ENCODE measurements at regions not wholly inside any gene's neighbourhood (a gene's known extent, or its start where the extent isn't known, plus 50 kb on each side); places are given as distances from the start of the nearest gene placed in this dataset.

DNA sequence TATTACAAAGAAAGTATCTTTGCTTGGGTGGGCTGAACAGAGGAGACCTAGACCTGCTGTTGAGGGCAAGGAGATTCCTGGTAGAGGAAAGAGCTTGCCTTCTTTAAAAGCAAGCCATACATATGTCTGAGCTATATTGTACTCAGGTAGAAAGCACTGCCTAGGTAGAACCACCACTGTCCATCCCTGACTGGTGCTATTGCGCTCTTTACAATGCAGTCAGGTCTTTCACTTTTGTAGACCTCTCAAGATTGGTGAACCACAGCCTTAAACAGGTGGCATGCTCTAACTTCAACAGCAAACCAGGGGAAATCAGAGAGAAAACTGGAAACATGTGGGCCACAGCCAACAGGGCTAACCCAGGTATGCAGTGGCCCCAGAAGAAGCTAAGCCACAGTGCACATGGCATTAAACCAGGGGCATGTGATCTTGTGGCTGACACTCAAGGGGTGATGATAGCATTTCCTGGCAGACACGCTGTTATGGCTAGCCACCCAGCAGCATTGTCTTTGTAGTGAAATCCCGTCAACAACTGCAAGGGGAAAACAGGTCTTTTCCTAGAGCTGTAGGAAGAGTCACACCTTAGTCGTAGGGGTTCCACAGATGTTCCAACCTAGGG lies 253.9 kb upstream of the PCSK5 start:
- intact Hi-C loops (cut with DNase I, micrococcal nuclease), result no loop called here
- no peaks in the 10 kb centered on the region for H3K36me3 ChIP-seq (ENCODE audit: insufficient read depth, low read length)
- H3K27me3 ChIP-seq (ENCODE audit: control insufficient read depth in 1 of 2, insufficient read depth in 2 of 2, low read length in 2 of 2), result no peaks in the 10 kb centered on the region
- H3K4me1 Mint-ChIP-seq (ENCODE audit: low read depth), result no peaks in the 10 kb centered on the region
- TF ChIP-seq, protein P1, sequence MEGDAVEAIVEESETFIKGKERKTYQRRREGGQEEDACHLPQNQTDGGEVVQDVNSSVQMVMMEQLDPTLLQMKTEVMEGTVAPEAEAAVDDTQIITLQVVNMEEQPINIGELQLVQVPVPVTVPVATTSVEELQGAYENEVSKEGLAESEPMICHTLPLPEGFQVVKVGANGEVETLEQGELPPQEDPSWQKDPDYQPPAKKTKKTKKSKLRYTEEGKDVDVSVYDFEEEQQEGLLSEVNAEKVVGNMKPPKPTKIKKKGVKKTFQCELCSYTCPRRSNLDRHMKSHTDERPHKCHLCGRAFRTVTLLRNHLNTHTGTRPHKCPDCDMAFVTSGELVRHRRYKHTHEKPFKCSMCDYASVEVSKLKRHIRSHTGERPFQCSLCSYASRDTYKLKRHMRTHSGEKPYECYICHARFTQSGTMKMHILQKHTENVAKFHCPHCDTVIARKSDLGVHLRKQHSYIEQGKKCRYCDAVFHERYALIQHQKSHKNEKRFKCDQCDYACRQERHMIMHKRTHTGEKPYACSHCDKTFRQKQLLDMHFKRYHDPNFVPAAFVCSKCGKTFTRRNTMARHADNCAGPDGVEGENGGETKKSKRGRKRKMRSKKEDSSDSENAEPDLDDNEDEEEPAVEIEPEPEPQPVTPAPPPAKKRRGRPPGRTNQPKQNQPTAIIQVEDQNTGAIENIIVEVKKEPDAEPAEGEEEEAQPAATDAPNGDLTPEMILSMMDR (IDR thresholded peaks at IDR 0.05), result no peak
- H3K9me3 ChIP-seq (ENCODE audit: control insufficient read depth in 1 of 2, insufficient read depth in 1 of 2, low read length in 2 of 2), result no peaks in the 10 kb centered on the region
- H3K27me3 Mint-ChIP-seq, result no peaks in the 10 kb centered on the region
- no peaks in the 10 kb centered on the region for H3K4me1 ChIP-seq (ENCODE audit: insufficient read depth, low read length)
- ATAC-seq (ENCODE audit: poor library complexity), result no peak
- no peak for DNase-seq
- H3K27ac Mint-ChIP-seq, result no peak overlapping the region
- no peak overlapping the region for H3K4me3 ChIP-seq (ENCODE audit: low read length)
- H3K4me3 Mint-ChIP-seq, result no peak overlapping the region
- H3K27ac ChIP-seq (ENCODE audit: low read depth in 1 of 2, low read length in 2 of 2), result no peak overlapping the region
- POLR2A ChIA-PET, result no interaction called here
- no peaks in the 10 kb centered on the region for H3K9me3 Mint-ChIP-seq
- no peaks in the 10 kb centered on the region for H3K36me3 Mint-ChIP-seq (ENCODE audit: low read depth)
- CTCF ChIA-PET, result no interaction called here

GRCh38 chr9:75639971-75640610 lies 250.4 kb upstream of the PCSK5 start:
- H3K36me3 Mint-ChIP-seq (ENCODE audit: low read depth), result no peaks in the 10 kb centered on the region
- H3K27me3 Mint-ChIP-seq, result no peaks in the 10 kb centered on the region
- H3K27ac Mint-ChIP-seq, result no peak overlapping the region
- Histone ChIP-seq H3K36me3 (ENCODE audit: insufficient read depth, low read length) (no peaks in the 10 kb centered on the region), H3K4me3 (ENCODE audit: low read length) (no peak overlapping the region), H3K27me3 (ENCODE audit: control insufficient read depth in 1 of 2, insufficient read depth in 2 of 2, low read length in 2 of 2) (no peaks in the 10 kb centered on the region), H3K4me1 (ENCODE audit: insufficient read depth, low read length) (no peaks in the 10 kb centered on the region), H3K27ac (ENCODE audit: low read depth in 1 of 2, low read length in 2 of 2) (no peak overlapping the region), H3K9me3 (ENCODE audit: control insufficient read depth in 1 of 2, insufficient read depth in 1 of 2, low read length in 2 of 2) (no peaks in the 10 kb centered on the region)
- DNase-seq (no peak), ATAC-seq (ENCODE audit: poor library complexity) (no peak)
- TF ChIP-seq, protein P1 (IDR thresholded peaks at IDR 0.05), result no peak
- POLR2A ChIA-PET, result no interaction called here
- no peaks in the 10 kb centered on the region for H3K4me1 Mint-ChIP-seq (ENCODE audit: low read depth)
- intact Hi-C loops (cut with DNase I, micrococcal nuclease), result no loop called here
- no peak overlapping the region for H3K4me3 Mint-ChIP-seq
- CTCF ChIA-PET, result no interaction called here
- H3K9me3 Mint-ChIP-seq, result no peaks in the 10 kb centered on the region

DNA sequence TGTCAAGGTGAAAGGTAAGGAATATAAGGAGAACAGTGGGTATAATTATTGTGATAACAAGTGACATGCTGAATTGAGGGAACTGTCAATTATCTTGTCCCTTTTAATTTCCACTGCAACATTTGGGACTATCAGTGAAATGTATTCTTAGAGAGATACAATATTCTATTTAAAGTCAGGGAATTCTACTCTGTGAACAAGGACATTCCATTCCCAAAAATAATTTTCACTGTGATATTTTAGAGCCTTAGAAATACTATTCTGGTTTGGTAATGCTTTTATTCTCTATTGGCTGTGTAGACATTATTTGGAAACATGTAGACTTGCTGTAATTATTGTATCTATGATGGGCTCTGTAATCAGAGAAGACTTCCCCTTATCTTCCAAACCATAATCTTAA lies 248.0 kb upstream of the PCSK5 start:
- DNase-seq (no peak), ATAC-seq (ENCODE audit: poor library complexity) (no peak)
- Histone ChIP-seq H3K36me3 (ENCODE audit: insufficient read depth, low read length) (no peaks in the 10 kb centered on the region), H3K9me3 (ENCODE audit: control insufficient read depth in 1 of 2, insufficient read depth in 1 of 2, low read length in 2 of 2) (no peaks in the 10 kb centered on the region), H3K27ac (ENCODE audit: low read depth in 1 of 2, low read length in 2 of 2) (no peak overlapping the region), H3K4me1 (ENCODE audit: insufficient read depth, low read length) (no peaks in the 10 kb centered on the region), H3K4me3 (ENCODE audit: low read length) (no peak overlapping the region), H3K27me3 (ENCODE audit: control insufficient read depth in 1 of 2, insufficient read depth in 2 of 2, low read length in 2 of 2) (no peaks in the 10 kb centered on the region)
- intact Hi-C loops (cut with DNase I, micrococcal nuclease), result no loop called here
- H3K9me3 Mint-ChIP-seq, result no peaks in the 10 kb centered on the region
- TF ChIP-seq, protein P1 (IDR thresholded peaks at IDR 0.05), result no peak
- peaks cover under 1% of the 10 kb centered on the region for H3K27me3 Mint-ChIP-seq
- H3K4me3 Mint-ChIP-seq, result no peak overlapping the region
- POLR2A ChIA-PET, result no interaction called here
- no peaks in the 10 kb centered on the region for H3K36me3 Mint-ChIP-seq (ENCODE audit: low read depth)
- H3K27ac Mint-ChIP-seq, result no peak overlapping the region
- H3K4me1 Mint-ChIP-seq (ENCODE audit: low read depth), result no peaks in the 10 kb centered on the region
- CTCF ChIA-PET, result no interaction called here

Measured in CD4-positive, alpha-beta T cell (primary cell).